OCI-LY1 (cell line): ENCODE measurements at regions not wholly inside any gene's neighbourhood (a gene's known extent, or its start where the extent isn't known, plus 50 kb on each side); places are given as distances from the start of the nearest gene placed in this dataset.

ENCODE experiments used
- EZH2 ChIP-seq: fragments of 200-600 bp; sonication (generic), shearing (Covaris generic); IDR thresholded peaks from 2 replicates; pipeline ENCODE4 v1.8.0; 2017; ENCODE audit warnings: borderline replicate concordance, mixed run types, mild to moderate bottlenecking, antibody characterized with exemption, low read length, moderate library complexity, mixed read lengths
- TF ChIP-seq, protein P1 (sequence below): fragments of 200-600 bp; sonication (generic), shearing (Covaris generic); IDR thresholded peaks from 2 replicates; pipeline ENCODE4 v1.5.1; 2017; ENCODE audit warnings: mild to moderate bottlenecking, antibody characterized with exemption, low read length, moderate library complexity, mixed read lengths

DNA sequence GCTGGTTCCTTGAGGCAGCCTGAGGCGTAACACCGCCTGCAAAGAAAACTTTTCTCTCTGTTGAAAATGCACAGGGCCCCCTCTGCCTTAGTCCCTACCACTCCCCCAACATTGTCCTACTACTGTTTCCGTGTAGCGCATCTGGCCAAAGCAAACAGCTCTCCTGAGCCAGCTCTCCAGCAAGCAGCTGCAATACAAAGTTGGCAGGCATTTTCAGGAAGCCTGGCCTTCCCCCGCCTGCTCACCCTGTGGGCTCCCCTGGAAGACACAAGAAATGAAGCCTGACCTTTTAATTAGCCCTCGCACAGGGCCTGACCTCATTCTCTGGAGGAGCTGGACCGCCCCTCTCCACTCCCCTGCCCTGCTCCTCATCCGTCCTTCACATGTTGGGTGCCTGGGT is 66.7 kb downstream of the SOX9 start:
- TF ChIP-seq, protein P1, sequence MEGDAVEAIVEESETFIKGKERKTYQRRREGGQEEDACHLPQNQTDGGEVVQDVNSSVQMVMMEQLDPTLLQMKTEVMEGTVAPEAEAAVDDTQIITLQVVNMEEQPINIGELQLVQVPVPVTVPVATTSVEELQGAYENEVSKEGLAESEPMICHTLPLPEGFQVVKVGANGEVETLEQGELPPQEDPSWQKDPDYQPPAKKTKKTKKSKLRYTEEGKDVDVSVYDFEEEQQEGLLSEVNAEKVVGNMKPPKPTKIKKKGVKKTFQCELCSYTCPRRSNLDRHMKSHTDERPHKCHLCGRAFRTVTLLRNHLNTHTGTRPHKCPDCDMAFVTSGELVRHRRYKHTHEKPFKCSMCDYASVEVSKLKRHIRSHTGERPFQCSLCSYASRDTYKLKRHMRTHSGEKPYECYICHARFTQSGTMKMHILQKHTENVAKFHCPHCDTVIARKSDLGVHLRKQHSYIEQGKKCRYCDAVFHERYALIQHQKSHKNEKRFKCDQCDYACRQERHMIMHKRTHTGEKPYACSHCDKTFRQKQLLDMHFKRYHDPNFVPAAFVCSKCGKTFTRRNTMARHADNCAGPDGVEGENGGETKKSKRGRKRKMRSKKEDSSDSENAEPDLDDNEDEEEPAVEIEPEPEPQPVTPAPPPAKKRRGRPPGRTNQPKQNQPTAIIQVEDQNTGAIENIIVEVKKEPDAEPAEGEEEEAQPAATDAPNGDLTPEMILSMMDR = no peak
- TF ChIP-seq EZH2 = no peak
